ENCODE measurements at regions not wholly inside any gene's neighbourhood (a gene's known extent, or its start where the extent isn't known, plus 50 kb on each side); places are given as distances from the start of the nearest gene placed in this dataset.

- no peak overlapping the region for H3K4me3 ChIP-seq (ENCODE audit: control insufficient read depth, low read depth, low read length)
- no peak for DNase-seq (ENCODE audit: low read depth)
- no peak for TF ChIP-seq CTCF (conservative IDR thresholded peaks at IDR 0.05; ENCODE audit: control insufficient read depth, insufficient read depth, low read depth, low read length)
Observed at GRCh38 chr3:24944805-24945520, 450.3 kb upstream of the THRB start.

- no peak overlapping the region for H3K4me3 ChIP-seq (ENCODE audit: control insufficient read depth, low read depth, low read length)
Observed at GRCh38 chr3:24945563-24945962, 450.9 kb upstream of the THRB start.

GRCh38 chr3:24947103-24947502 is 452.5 kb upstream of the THRB start:
- no peak for TF ChIP-seq CTCF (conservative IDR thresholded peaks at IDR 0.05; ENCODE audit: control insufficient read depth, insufficient read depth, low read depth, low read length)
- H3K4me3 ChIP-seq (ENCODE audit: control insufficient read depth, low read depth, low read length), result no peak overlapping the region
- DNase-seq (ENCODE audit: low read depth), result no peak

More at GRCh38 chr3:24945563-24945962, 450.9 kb upstream of the THRB start:
- no peak for TF ChIP-seq CTCF (conservative IDR thresholded peaks at IDR 0.05; ENCODE audit: control insufficient read depth, insufficient read depth, low read depth, low read length)
- DNase-seq (ENCODE audit: low read depth), result no peak

GRCh38 chr3:24951180-24951579 is 456.5 kb upstream of the THRB start:
- no peak overlapping the region for H3K4me3 ChIP-seq (ENCODE audit: control insufficient read depth, low read depth, low read length)
- no peak for TF ChIP-seq CTCF (conservative IDR thresholded peaks at IDR 0.05; ENCODE audit: control insufficient read depth, insufficient read depth, low read depth, low read length)
- DNase-seq (ENCODE audit: low read depth), result no peak

GRCh38 chr3:24952388-24952787 is 457.7 kb upstream of the THRB start:
- no peak for DNase-seq (ENCODE audit: low read depth)
- H3K4me3 ChIP-seq (ENCODE audit: control insufficient read depth, low read depth, low read length), result no peak overlapping the region
- TF ChIP-seq CTCF (conservative IDR thresholded peaks at IDR 0.05; ENCODE audit: control insufficient read depth, insufficient read depth, low read depth, low read length), result no peak

GRCh38 chr3:24953060-24953771 is 458.6 kb upstream of the THRB start:
- DNase-seq (ENCODE audit: low read depth), result no peak

More at GRCh38 chr3:24953060-24953771, 458.6 kb upstream of the THRB start:
- TF ChIP-seq CTCF (conservative IDR thresholded peaks at IDR 0.05; ENCODE audit: control insufficient read depth, insufficient read depth, low read depth, low read length), result no peak
- H3K4me3 ChIP-seq (ENCODE audit: control insufficient read depth, low read depth, low read length), result no peak overlapping the region
